GM21447 (cell line): ENCODE measurements at regions not wholly inside any gene's neighbourhood (a gene's known extent, or its start where the extent isn't known, plus 50 kb on each side); places are given as distances from the start of the nearest gene placed in this dataset.

Experiments
- ATAC-seq: cut with Tn5 transposase; IDR thresholded peaks from one replicate; pipeline ENCODE4 v1.9.1; 2021; ENCODE audit not compliant: unreplicated experiment

GRCh38 chr4:95985791-95986550, 146.1 kb downstream of the PDHA2 start:
- ATAC-seq: no peak

- no peak for ATAC-seq
These were observed 148.0 kb downstream of the PDHA2 start for GRCh38 chr4:95987851-95988250.

GRCh38 chr4:95998311-95998710, 158.4 kb downstream of the PDHA2 start:
- no peak for ATAC-seq

GRCh38 chr4:96003951-96004740, 164.3 kb downstream of the PDHA2 start:
- ATAC-seq: no peak

- ATAC-seq: no peak
These were observed 169.7 kb downstream of the PDHA2 start for GRCh38 chr4:96009427-96010119.

- ATAC-seq: no peak
These were observed 172.8 kb downstream of the PDHA2 start for GRCh38 chr4:96012687-96013086.

- ATAC-seq: no peak
These were observed 176.9 kb downstream of the PDHA2 start for GRCh38 chr4:96016634-96017299.

GRCh38 chr4:96025011-96025410, 185.1 kb downstream of the PDHA2 start:
- ATAC-seq: no peak

GRCh38 chr4:96035727-96036126, 195.8 kb downstream of the PDHA2 start:
- ATAC-seq: no peak

- ATAC-seq: no peak
These were observed 196.9 kb downstream of the PDHA2 start for GRCh38 chr4:96036781-96037180.

- no peak for ATAC-seq
These were observed 197.8 kb downstream of the PDHA2 start for GRCh38 chr4:96037705-96038104.

GRCh38 chr4:96039217-96039616, 199.3 kb downstream of the PDHA2 start:
- no peak for ATAC-seq

- ATAC-seq: no peak
These were observed 200.0 kb downstream of the PDHA2 start for GRCh38 chr4:96039803-96040436.

- no peak for ATAC-seq
These were observed 205.1 kb downstream of the PDHA2 start for GRCh38 chr4:96044971-96045370.

- no peak for ATAC-seq
These were observed 212.9 kb downstream of the PDHA2 start for GRCh38 chr4:96052827-96053226.

GRCh38 chr4:96056346-96056934, 216.5 kb downstream of the PDHA2 start:
- no peak for ATAC-seq

- ATAC-seq: no peak
These were observed 223.7 kb downstream of the PDHA2 start for GRCh38 chr4:96063639-96064038.

GRCh38 chr4:96073461-96073860, 233.6 kb downstream of the PDHA2 start:
- no peak for ATAC-seq

GRCh38 chr4:96092151-96092705, 252.3 kb downstream of the PDHA2 start:
- ATAC-seq: no peak

- ATAC-seq: no peak
These were observed 253.2 kb downstream of the PDHA2 start for GRCh38 chr4:96093057-96093456.
